Anterior cingulate cortex (tissue), 58 donors: ENCODE measurements at regions not wholly inside any gene's neighbourhood (a gene's known extent, or its start where the extent isn't known, plus 50 kb on each side); places are given as distances from the start of the nearest gene placed in this dataset.

ENCODE experiments used
- DNase-seq, 58 donors: peaks; one replicate each; lab custom pipeline; 2025; lab: John Stamatoyannopoulos, UW

DNA sequence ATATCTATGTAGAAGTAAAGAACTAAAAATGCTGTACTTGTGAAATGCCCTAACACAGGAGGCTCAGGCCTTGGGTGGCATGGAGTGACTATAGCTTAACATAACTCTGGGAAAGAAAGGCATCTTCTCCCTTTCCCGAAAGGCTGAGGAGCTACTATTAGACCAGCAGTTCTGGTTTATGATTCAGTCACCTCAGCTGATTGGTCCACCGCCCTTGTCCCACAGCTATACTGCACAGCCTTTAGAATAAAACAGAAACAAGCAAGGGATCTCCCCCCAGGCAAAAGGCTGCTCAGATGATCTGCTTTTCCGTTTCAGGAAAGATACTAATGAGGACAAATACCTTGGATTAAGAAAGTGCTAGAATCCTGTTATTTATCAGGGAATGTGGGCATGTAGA, 171.3 kb downstream of the SNCA start:
- DNase-seq = no peak

DNA sequence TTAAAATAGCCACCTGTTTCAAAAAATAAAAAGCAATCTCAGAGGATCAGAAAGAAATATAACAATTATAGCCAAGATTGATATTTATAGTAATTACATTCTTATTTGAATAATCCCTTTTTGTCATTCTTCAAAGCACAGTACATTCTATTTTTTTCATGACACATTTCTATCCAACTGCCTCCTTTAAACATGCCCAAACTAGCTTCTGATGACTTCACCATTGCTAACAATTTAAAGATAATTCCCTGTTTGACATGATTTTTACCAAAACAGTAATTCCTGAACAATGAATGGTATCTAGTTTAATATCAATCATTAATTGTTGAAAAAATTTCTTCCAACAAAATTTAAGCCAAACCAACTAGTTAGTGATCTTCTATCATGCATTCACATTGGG, 172.4 kb downstream of the SNCA start:
- DNase-seq = no peak

DNA sequence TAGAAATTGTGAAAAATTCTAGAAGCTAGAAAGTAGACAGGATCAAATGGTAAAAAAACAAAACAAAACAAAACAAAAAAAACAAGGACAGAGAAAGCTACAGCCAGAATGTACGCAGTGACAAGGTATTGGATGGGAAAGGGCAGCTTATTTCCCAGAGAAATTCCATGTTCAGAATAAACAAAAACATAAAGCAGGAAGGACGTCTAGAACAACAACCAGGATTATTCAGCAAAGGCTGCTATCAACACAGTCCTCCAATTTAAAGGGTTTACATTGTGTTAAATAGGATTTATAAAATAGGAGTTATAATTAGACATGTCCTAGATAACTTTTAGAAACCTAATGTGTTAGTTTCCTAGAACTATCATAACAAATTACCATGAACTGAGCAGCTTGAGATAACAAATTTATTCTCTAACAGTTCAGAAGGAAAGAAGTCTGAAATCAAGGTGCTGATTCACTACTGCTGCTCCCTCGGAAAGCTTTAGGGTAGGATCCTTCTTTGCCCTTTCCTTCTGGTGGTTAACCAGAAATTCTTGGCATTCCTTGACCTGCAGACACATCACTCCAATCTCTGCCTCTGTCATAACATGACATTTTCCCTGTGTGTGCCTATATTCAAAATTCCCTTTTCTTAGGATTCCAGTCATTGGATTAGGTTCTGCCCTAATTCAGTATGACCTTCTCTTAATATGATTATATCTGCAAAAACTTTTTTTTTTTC, 175.6 kb downstream of the SNCA start:
- no peak for DNase-seq

DNA sequence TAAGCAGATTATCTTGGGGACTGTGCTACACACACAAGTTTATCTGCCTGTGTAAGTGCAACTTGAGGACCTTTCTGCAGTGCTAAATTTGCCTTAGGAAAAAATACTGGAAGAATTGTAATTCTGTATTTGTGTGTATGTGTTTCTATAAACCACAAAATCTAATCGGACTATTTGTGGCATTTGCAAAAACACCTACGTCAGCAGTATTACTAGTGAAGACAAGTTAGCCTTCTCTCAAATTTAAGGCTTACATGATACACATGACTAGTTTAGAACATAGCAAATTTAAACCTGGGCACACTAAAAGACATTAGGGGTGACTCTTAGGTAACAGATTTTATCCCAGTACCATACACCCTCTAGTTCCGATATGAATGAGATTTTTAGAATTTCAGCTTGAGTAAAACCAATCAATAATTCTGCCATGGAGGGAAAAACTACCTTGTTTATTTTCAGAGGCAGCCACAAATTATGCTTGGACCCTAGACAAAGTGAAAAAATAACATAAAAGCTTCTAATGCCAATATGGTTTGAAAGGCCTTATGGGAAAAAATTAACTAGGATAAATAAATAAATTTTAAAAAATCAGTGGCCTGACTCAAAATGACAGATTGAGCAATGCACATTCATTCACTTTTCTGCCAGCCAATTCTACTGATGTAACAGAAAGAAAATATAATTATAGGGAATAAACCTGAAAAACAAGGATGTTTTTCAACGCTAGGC, 176.4 kb downstream of the SNCA start:
- no peak for DNase-seq

DNA sequence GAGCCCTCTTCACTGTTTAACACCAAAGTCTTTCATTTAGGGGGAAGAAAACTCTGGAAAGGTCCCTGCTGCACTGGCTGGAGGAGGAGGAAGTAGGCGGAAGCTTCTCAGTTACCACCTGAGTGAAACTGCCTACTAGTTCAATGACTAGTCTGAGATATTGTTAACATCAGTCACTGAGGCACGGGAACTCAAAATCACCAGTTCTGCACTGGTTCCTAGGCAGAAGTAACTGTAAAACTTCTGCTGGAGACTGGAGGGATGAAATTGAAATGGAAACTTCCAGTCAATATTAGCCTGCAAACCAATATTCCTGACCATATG, 178.3 kb downstream of the SNCA start:
- no peak for DNase-seq

DNA sequence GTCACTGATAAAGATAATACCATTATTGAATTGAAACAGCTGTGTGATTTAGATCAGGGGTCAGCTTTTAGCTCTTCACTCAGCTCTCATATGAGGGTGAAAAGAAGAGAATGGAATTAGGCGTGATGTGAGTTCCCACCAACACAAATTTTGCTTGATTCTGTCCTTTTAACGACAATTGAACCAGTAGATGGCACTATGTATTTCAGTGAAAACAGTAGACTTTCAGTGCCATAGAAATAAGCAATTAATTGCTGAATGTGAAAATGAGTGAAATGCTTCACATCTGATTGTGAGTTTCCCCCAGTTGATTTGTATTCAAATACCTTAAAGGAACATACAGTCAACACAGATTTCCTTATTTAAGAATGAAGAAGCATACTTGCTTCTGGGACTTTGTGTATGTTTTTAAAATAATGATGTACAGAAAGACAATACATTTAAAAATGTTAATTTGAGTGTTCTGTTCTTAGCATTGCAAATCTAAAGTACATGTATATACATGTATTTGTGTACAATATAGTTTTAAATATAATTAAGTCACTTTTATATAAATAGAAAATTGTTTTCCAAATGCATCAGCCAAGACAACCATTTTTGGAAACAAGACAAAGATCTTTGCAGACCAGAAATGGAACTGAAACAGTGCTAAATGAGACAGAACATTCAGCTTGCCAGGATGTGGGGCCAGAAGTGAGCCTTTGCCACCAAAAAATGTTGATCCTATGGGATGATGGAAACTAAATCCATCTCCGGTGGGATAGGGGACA, 178.8 kb downstream of the SNCA start:
- peak in 1 of 58 donors; percentile 51 for DNase-seq

DNA sequence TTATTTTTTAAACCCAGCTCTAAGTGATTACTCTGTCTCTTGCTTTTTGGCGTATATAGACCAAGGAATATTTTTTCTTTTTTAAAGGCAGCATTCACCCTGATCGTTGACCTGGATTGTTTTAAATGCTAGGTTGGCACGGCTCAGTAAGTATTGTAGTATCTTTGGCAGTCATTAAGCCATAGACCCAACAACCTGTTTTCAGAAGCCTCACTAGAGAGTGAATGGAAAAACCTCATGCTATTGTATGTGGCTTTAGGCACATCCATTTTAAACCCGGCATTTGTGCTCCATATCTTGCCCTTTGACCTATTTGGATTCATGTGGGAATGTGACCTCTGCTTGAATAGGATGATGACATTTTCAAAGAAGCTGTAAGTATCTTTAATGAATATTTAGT, 183.9 kb downstream of the SNCA start:
- DNase-seq = no peak

DNA sequence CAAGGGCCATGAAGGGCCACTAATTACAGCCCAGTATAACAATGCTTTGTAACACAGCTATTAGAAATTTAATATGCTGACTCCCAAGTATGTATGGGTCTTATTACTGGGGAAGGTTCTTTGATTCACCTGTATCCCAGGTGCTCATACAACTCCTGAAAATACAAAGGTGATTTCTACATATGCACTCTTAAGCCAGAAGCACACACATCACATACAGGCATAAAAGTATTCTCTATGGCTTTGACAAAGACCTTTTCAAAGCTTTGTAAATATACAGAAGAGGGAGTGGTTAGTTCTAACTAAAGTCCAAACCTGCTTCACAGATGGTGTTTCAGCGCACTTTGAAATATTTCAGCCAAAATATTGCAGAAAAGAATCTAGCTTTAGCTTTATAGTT, 191.5 kb downstream of the SNCA start:
- DNase-seq = no peak

DNA sequence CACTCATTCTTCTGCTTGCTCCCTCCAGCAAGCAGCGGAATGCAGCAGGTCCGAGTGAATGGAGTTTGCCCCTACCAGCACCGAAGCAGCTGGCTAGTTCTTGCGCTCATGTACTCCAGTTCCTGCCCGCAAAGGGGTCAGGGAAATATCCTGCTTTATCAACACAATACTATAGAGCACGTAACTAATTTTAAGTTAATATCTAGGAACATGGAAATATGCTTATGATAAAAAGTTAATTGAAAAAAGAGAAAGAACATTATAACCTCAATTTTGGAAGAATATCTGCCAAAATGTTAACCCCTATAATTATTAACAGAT, 195.6 kb downstream of the SNCA start:
- no peak for DNase-seq

DNA sequence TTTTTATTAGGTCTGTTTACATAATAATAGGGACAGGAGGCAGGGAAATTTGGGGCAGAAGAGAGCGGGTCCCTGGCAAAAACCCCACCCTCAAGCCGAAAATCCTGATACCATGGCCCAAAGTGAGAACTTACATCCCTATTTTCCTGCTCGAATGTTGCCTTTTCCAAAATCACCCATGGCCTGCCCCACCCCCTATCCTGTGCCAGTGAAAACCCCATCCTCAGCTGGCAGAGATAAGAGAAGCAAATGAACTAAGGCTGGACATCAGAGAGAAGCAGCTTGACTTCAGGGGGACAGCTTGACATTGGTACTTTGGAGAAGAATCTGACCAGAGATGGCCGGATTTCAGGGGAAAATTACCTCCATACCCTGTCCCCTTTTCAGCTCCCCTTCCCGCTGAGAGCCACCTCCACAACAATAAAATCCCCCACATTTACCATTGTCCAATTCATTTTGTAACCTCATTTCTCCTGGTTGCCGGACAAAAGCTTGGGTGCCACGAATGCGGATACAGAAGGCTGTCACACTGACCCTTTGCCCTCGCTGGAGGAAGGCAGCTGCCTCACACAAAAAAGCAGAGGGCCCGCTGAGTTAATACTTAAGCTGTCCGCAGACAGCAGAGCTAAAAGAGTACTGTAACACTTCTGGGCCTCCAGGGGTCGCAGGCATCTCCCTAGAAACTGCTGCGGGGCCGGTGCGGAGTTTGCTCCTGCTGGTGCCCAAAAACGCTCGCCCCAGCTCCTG, 196.2 kb downstream of the SNCA start:
- DNase-seq = peak in 11 of 58 donors; percentile 1 to 13 (median 3)

DNA sequence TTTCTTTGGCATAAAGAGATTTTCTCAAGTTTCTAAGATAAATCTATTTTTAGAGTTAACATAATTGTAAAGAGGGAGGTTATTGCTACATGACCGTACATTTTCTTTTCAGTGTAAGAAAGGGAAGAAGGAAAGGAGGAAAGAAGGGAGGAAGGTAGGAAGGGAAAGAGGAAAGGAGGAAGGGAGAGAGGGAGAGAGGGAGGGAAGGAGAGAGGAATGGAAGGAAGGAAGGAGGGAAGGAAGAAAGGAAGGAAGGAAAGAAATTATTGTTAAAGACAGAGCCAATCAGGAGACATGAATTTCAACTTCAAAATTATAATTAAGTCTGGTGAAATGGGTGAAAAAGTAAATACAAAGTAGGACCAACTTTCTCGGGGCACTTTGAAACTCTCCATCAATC, 197.6 kb downstream of the SNCA start:
- no peak for DNase-seq

DNA sequence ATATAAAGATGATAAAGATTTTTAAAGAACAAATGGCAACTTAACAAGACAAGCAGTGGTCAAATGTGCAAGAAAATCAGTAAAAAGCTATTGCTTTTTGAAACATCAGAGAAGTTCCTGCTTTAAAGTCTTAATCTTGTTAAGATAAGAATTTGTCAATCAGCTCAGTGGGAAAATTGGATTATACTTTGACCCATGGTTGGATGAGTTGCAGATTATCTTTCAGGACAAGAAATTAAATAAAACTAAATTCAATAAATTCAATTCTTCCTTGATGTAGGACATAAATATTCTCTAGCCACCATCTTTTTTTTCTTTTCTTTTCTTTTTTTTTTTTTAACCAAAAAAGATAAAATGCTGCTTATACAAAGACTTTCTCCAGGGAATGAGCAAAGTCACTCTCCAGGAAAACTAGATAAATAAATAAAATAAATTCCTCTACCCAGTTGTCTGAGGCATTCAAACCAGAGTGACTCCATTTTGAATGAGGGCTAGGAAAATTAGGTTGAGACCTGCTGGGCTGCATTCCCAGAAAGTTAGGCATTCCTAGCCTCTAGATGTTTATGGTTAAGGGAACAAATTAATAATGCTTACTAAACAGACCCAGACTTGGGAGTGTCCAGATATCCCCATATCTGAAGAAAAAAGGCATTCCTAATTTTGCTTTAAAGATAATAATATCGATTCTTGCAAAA, 211.2 kb downstream of the SNCA start:
- no peak for DNase-seq

DNA sequence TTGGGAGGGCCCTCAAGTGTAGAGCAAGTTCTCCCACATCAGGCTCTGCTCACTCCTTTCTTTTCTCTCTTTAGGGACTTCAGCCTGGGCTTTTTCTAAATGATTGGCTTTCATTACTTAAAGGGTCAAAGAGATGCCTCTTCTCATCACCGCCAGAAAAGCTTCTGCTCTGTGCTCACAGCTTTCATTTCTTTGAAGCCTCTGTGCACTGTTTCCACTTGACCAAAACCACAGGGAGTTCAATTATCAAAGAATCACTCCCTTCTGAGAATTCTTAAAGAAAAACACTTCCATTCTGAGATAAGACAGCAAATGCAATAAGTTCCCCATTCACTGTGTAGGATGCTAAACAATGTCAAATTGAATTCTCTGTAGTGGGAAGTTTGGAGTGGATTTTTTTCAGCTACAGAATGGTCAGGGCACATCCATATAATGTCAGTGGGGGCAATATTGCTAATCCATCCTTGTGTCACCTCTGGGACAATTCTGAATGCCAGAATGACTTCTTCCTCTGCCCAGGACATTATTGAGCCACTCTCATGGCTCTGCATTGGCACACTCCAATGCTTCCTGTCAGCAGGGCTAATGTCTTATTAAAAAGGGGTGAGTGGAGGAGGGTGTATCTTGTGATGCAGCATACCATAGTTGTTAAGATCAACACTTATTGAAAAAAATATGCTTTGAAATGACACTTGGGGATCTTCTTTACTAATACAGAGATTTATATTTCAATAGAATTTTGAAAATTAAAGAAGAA, 217.6 kb downstream of the SNCA start:
- DNase-seq = no peak

DNA sequence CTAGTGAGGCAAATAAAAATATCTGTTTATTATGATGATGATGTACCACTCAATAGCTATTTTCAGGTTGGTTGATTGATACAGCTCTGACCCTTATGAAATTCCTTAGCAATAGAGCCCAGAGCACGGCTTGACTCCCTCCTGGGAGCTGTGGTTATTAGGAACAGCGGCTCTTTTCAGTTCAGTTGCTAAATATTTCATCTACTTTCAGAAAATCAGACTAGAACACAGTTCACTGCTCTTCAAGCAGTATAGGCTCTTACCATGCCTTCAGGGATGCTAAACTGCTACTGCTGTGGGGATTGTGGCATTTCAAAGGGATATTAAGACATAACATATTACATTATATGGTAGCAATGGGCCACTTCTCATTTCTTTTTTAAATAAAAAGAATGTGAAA, 218.8 kb downstream of the SNCA start:
- no peak for DNase-seq

DNA sequence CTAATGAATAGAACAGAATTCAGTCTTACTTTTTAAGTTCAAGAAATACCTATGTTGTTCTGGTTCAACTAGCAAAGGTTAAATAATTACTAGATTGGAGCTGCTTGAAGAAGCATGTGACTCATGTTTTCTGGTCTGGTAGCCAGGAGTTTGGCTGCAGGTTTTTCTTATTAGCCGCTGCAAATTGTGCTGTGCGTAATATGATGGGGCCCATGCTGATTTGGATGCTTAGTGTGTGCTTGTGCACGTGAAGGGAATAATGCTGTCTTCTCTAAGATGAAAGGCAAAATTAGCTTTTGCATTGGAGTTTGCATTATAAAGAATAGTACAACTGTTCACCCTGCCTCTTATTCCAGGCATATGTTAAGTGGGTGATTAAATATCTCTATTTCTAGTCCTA, 219.6 kb downstream of the SNCA start:
- DNase-seq = no peak

DNA sequence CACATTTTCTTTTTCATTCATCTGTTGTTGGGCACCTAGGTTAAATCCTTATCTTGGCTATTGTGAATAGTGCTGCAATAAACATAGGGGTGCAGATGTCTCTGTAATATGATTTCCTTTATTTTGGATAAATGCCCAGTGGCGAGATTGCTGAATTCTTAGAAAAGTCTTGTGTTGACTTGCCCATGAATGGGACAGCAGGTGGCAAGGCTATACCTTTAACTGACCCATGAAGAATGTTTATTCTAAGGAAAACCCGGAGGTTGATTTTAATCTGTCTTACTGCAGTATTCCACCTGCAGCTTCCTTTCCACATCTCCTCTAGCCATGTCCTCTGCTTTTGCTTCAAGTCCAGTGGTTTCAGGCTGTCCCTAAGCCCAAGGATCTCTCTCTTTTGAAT, 220.6 kb downstream of the SNCA start:
- no peak for DNase-seq

DNA sequence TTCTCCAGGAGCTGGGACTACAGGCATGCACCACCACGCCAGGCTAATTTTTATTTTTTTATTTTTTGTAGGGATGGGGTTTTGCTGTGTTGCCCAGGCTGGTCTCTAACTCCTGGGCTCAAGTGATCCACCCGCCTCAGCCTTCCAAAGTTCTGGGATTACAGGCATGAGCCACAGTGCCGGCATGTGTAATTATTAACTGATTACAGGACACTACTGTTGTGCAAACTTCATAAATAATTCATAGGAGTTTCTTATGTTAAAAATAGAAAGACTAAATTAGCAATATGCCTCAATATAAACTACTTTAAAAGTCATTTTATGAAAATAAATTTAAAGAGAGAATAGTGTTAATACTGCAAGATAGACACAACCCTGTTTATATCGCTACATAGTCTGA, 221.9 kb downstream of the SNCA start:
- no peak for DNase-seq

DNA sequence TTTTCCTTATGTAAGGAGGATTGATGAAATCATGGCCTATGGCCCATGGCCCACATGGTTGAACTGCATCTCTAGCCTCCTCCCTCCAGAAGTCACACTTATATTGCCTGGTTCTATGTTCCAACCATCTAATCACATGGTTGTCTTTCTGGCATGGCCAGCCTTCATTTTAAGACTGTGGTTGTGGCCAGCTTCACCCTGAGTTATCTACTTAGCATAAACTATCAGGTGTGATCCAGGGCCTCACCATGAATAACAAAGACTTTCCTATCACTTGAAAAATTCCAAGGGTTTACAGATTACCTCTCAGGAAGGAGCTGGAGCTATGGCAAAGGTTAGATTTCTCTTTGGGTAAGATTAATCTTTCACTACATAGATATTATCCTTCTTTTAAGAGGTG, 222.8 kb downstream of the SNCA start:
- DNase-seq = no peak

DNA sequence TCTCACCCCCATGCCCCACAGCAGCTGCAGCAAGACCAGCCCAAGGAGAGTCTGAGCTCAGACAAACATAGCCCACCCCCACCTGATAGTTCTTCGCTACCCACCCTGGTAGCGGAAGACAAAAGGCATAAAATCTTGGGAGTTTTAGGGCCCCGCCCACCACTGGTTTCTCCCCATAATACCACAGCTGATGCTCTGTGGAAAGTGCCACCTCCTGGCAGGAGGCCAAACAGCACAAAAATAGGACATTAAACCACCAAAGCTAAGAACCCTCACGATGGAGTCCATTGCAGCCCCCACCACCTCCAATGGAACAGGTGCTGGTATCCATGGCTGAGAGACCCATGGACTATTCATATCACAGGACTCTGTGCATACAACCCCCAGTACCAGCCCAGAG, 226.7 kb downstream of the SNCA start:
- DNase-seq = no peak

DNA sequence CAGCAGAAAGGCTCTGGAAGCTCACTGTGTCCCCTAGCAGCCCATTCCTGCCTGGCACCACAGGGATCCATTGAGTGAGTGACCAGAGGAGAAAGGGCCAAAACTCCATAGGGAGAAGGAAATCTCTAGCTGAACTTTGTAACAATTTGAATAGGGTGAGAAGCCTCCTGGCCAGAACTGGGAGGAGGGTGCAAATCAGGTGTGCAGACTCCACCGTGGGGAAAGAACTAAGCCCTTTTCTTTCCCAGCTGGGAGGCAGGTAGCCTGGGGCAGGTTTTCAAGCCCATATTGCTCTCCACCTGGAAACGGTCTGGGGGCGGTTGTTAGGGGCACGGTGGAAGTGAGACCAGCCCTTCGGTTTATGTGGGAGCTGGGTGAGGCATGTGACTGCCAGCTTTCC, 227.2 kb downstream of the SNCA start:
- DNase-seq = no peak
